IMR-90 (cell line): ENCODE measurements at regions not wholly inside any gene's neighbourhood (a gene's known extent, or its start where the extent isn't known, plus 50 kb on each side); places are given as distances from the start of the nearest gene placed in this dataset.

ENCODE experiments used
- ATAC-seq: fragments of 200-7000 bp; cut with Tn5 transposase; 2 replicates; pipeline ENCODE4 v1.9.1; 2020; ENCODE audit warnings: low read depth, mild to moderate bottlenecking, moderate library complexity
- BruUV-seq: library from RNA; stranded (reverse); fragments of 400-500 nt; replicated peaks from 2 replicates; lab custom pipeline; 2021; lab: Mats Ljungman, UMichigan
- CTCF ChIA-PET: fragments of 300-600 bp; formaldehyde crosslinking; extraction: SDS; loops from one replicate; lab custom pipeline; 2021; ENCODE audit warnings: antibody characterized with exemption; lab: Yijun Ruan, JAX
- POLR2A ChIA-PET: fragments of 300-600 bp; sonication (Branson Sonifier 250); formaldehyde crosslinking; loops from one replicate; lab custom pipeline; 2022; ENCODE audit warnings: antibody characterized with exemption; ENCODE audit not compliant: unreplicated experiment; lab: Charles Lee
- DNase-seq: peaks from one replicate; pipeline ENCODE4 v3.0.0; 2013
- H2AFZ ChIP-seq: replicated peaks from 2 replicates; pipeline ENCODE3; 2013; ENCODE audit warnings: low read length, mild to moderate bottlenecking; ENCODE audit not compliant: poor library complexity
- H2AK5ac ChIP-seq: 2 replicates; pipeline ENCODE4 v1.6.1; 2013; ENCODE audit warnings: low read depth, low read length, inconsistent platforms
- H2AK9ac ChIP-seq: replicated peaks from 2 replicates; pipeline ENCODE3; 2013; ENCODE audit warnings: mild to moderate bottlenecking, low read depth, low read length, moderate library complexity; ENCODE audit not compliant: poor library complexity
- H2BK120ac ChIP-seq: 2 replicates; pipeline ENCODE4 v1.6.1; 2013; ENCODE audit warnings: low read depth, low read length, inconsistent platforms
- H2BK15ac ChIP-seq: 3 replicates; pipeline ENCODE4 v1.6.1; 2013; ENCODE audit warnings: low read depth, low read length, inconsistent platforms
- H2BK20ac ChIP-seq: 2 replicates; pipeline ENCODE4 v1.6.1; 2013; ENCODE audit warnings: low read depth, mild to moderate bottlenecking, inconsistent platforms, low read length, moderate library complexity
- H2BK5ac ChIP-seq: 2 replicates; pipeline ENCODE4 v1.6.1; 2013; ENCODE audit warnings: mild to moderate bottlenecking, low read depth, low read length, inconsistent platforms; ENCODE audit not compliant: poor library complexity, severe bottlenecking
- H3K14ac ChIP-seq: replicated peaks from 2 replicates; pipeline ENCODE4 v1.6.1; 2013; ENCODE audit warnings: low read depth, low read length, inconsistent platforms
- H3K18ac ChIP-seq: 2 replicates; pipeline ENCODE4 v1.6.1; 2013; ENCODE audit warnings: low read depth, low read length, control low read depth
- H3K23ac ChIP-seq: 2 replicates; pipeline ENCODE4 v1.6.1; 2013; ENCODE audit warnings: low read depth, low read length, inconsistent platforms
- H3K27ac ChIP-seq: 2 replicates; pipeline ENCODE4 v1.5.1; 2013; ENCODE audit warnings: mild to moderate bottlenecking, control low read depth, low read length; ENCODE audit not compliant: insufficient read depth
- H3K27me3 ChIP-seq: 2 replicates; pipeline ENCODE4 v1.6.1; 2013; ENCODE audit warnings: low read length; ENCODE audit not compliant: control insufficient read depth, insufficient read depth
- H3K36me3 ChIP-seq: 2 replicates; pipeline ENCODE4 v1.6.1; 2013; ENCODE audit warnings: low read length, mixed read lengths; ENCODE audit not compliant: control insufficient read depth, insufficient read depth
- H3K4ac ChIP-seq: 2 replicates; pipeline ENCODE4 v1.6.1; 2013; ENCODE audit warnings: low read depth, low read length, inconsistent platforms
- H3K4me1 ChIP-seq: 2 replicates; pipeline ENCODE4 v1.6.1; 2013; ENCODE audit warnings: low read length, mixed read lengths; ENCODE audit not compliant: control insufficient read depth, insufficient read depth
- H3K4me2 ChIP-seq: 2 replicates; pipeline ENCODE4 v1.6.1; 2013; ENCODE audit warnings: low read depth, mild to moderate bottlenecking, control low read depth, low read length, moderate library complexity
- H3K4me3 ChIP-seq: 2 replicates; pipeline ENCODE4 v1.5.1; 2013; ENCODE audit warnings: low read depth, mild to moderate bottlenecking, control low read depth, low read length, moderate library complexity; ENCODE audit not compliant: insufficient read depth
- H3K56ac ChIP-seq: 2 replicates; pipeline ENCODE4 v1.6.1; 2013; ENCODE audit warnings: low read length, inconsistent platforms; ENCODE audit not compliant: insufficient read depth; ENCODE audit errors: extremely low read depth
- H3K79me1 ChIP-seq, 2 experiments: 2 replicates each; pipeline ENCODE4 v1.6.1; 2013; ENCODE audit warnings: low read length in 2 of 2, inconsistent platforms in 1 of 2, low read depth in 1 of 2
- H3K9ac ChIP-seq: 2 replicates; pipeline ENCODE4 v1.6.1; 2013; ENCODE audit warnings: low read depth, low read length, control low read depth
- H3K9me1 ChIP-seq: 2 replicates; pipeline ENCODE4 v1.6.1; 2013; ENCODE audit warnings: low read length, inconsistent platforms; ENCODE audit not compliant: insufficient read depth
- H3K9me3 ChIP-seq: 2 replicates; pipeline ENCODE4 v1.6.1; 2013; ENCODE audit warnings: low read length; ENCODE audit not compliant: control insufficient read depth, insufficient read depth
- H4K20me1 ChIP-seq: 2 replicates; pipeline ENCODE4 v1.6.1; 2013; ENCODE audit warnings: low read length, inconsistent platforms; ENCODE audit not compliant: insufficient read depth
- H4K5ac ChIP-seq: 2 replicates; pipeline ENCODE4 v1.6.1; 2013; ENCODE audit warnings: mild to moderate bottlenecking, low read depth, low read length, control low read depth
- H4K8ac ChIP-seq, 2 experiments: 2 replicates each; pipeline ENCODE4 v1.6.1; 2013; ENCODE audit warnings: low read depth in 2 of 2, low read length in 2 of 2, control low read depth in 1 of 2, inconsistent platforms in 1 of 2
- H4K91ac ChIP-seq: 2 replicates; pipeline ENCODE4 v1.6.1; 2013; ENCODE audit warnings: low read depth, low read length, inconsistent platforms; ENCODE audit not compliant: insufficient read depth
- BHLHE40 ChIP-seq: fragments of 150-350 bp; IDR thresholded peaks from 2 replicates; pipeline ENCODE4 v1.6.1; 2016; ENCODE audit warnings: mild to moderate bottlenecking, low read depth, low read length
- CEBPB ChIP-seq: IDR thresholded peaks from 2 replicates; pipeline ENCODE4 v1.6.1; 2012; ENCODE audit warnings: low read depth, low read length, improper control_type of control experiment
- CHD1 ChIP-seq: IDR thresholded peaks from 2 replicates; pipeline ENCODE4 v1.6.1; 2012; ENCODE audit warnings: low read depth, low read length, improper control_type of control experiment
- CTCF ChIP-seq: conservative IDR thresholded peaks from 2 replicates; pipeline ENCODE4 v1.5.1; 2012; ENCODE audit warnings: mild to moderate bottlenecking, low read depth, low read length, improper control_type of control experiment
- FOS ChIP-seq: fragments of 150-350 bp; IDR thresholded peaks from 2 replicates; pipeline ENCODE4 v1.6.1; 2016; ENCODE audit warnings: low read depth, low read length
- MAFK ChIP-seq: IDR thresholded peaks from 2 replicates; pipeline ENCODE4 v1.6.1; 2012; ENCODE audit warnings: low read depth, low read length, improper control_type of control experiment
- MAZ ChIP-seq: IDR thresholded peaks from 2 replicates; pipeline ENCODE4 v1.6.1; 2012; ENCODE audit warnings: low read depth, mild to moderate bottlenecking, low read length, improper control_type of control experiment, moderate library complexity, borderline replicate concordance
- MXI1 ChIP-seq: IDR thresholded peaks from 2 replicates; pipeline ENCODE4 v1.6.1; 2012; ENCODE audit warnings: low read depth, mild to moderate bottlenecking, low read length, moderate library complexity, borderline replicate concordance
- NFE2L2 ChIP-seq: fragments of 150-350 bp; IDR thresholded peaks from 2 replicates; pipeline ENCODE4 v1.6.1; 2016; ENCODE audit warnings: low read depth, mild to moderate bottlenecking, low read length
- POLR2A ChIP-seq: IDR thresholded peaks from 2 replicates; pipeline ENCODE4 v1.6.1; 2012; ENCODE audit warnings: mild to moderate bottlenecking, low read depth, low read length
- RAD21 ChIP-seq: IDR thresholded peaks from 2 replicates; pipeline ENCODE4 v1.6.1; 2012; ENCODE audit warnings: low read length, improper control_type of control experiment
- RCOR1 ChIP-seq: IDR thresholded peaks from 2 replicates; pipeline ENCODE4 v1.6.1; 2012; ENCODE audit warnings: mild to moderate bottlenecking, low read length, improper control_type of control experiment; ENCODE audit not compliant: insufficient replicate concordance
- RFX5 ChIP-seq: IDR thresholded peaks from 2 replicates; pipeline ENCODE4 v1.8.0; 2012; ENCODE audit warnings: low read depth, mild to moderate bottlenecking, low read length, moderate library complexity
- SMC3 ChIP-seq: fragments of 150-350 bp; IDR thresholded peaks from 2 replicates; pipeline ENCODE4 v1.6.1; 2016; ENCODE audit warnings: low read depth, mild to moderate bottlenecking, antibody characterized with exemption, low read length, moderate library complexity
- USF2 ChIP-seq: fragments of 150-350 bp; IDR thresholded peaks from 2 replicates; pipeline ENCODE4 v1.6.1; 2017; ENCODE audit warnings: mild to moderate bottlenecking, antibody characterized with exemption, low read length, low read depth
- WGBS, 2 experiments: methylation state at CpG; one replicate each; pipeline versions ENCODE4 v1.1.5 to v1.1.7; 2013; ENCODE audit warnings: missing lambda C conversion rate in 2 of 2; ENCODE audit not compliant: insufficient read length in 1 of 2; ENCODE audit errors: extremely low coverage in 2 of 2; 5-methylcytosine and 5-hydroxymethylcytosine counted together
- dilution Hi-C: fragments of 300-500 bp; cut with HindIII; formaldehyde crosslinking; loops from one replicate; pipeline ENCODE4 v1.14.3; 2018; ENCODE audit warnings: low sequenced_read_pairs; ENCODE audit not compliant: unreplicated experiment
- in situ Hi-C: fragments of 300-500 bp; cut with MboI; formaldehyde crosslinking; loops from 3 replicates; pipeline ENCODE4 v1.14.3; 2019; ENCODE audit warnings: low sequenced_read_pairs, inconsistent platforms, mixed read lengths
- intact Hi-C: fragments of 100-400 bp; cut with micrococcal nuclease; formaldehyde crosslinking; loops from 2 replicates; pipeline ENCODE4 v1.10.0; 2022
- TF ChIP-seq, protein P1 (sequence below): fragments of 150-350 bp; IDR thresholded peaks from 2 replicates; pipeline ENCODE4 v1.6.1; 2016; ENCODE audit warnings: low read depth, mild to moderate bottlenecking, low read length, moderate library complexity, borderline replicate concordance

GRCh38 chr12:17192721-17193120, 586.8 kb upstream of the LMO3 start:
- DNase-seq = no peak
- Histone ChIP-seq H4K91ac (no peak overlapping the region), H3K23ac (no peak overlapping the region), H2BK5ac (no peak overlapping the region), H3K4me1 (no peaks in the 10 kb centered on the region), H2AK9ac (no peak overlapping the region), H3K9me3 (peaks cover 4% of the 10 kb centered on the region), H2AK5ac (no peak overlapping the region), H3K18ac (no peak overlapping the region), H3K4me3 (no peak overlapping the region), H4K20me1 (no peaks in the 10 kb centered on the region), H3K14ac (no peak overlapping the region), H3K4me2 (no peak overlapping the region), H4K8ac (no peak overlapping the region), H3K36me3 (no peaks in the 10 kb centered on the region), H4K5ac (no peak overlapping the region), H3K27ac (no peak overlapping the region), H2AFZ (no peak overlapping the region), H3K79me1 (no peaks in the 10 kb centered on the region), H3K56ac (no peak overlapping the region), H2BK20ac (no peak overlapping the region), H3K9ac (no peak overlapping the region), H2BK15ac (no peak overlapping the region), H3K27me3 (no peaks in the 10 kb centered on the region), H3K4ac (no peak overlapping the region), H3K9me1 (no peaks in the 10 kb centered on the region), H2BK120ac (no peak overlapping the region)
- in situ Hi-C loops = no loop called here
- BruUV-seq = no TSS peak
- CTCF ChIA-PET = no interaction called here
- POLR2A ChIA-PET = no interaction called here
- dilution Hi-C loops = no loop called here
- intact Hi-C loops = no loop called here
- no CpG with 5 or more reads among the region's 1 CpG for WGBS, 2 experiments
- no peak for ATAC-seq
- TF ChIP-seq RFX5 = no peak
- TF ChIP-seq SMC3 = no peak
- TF ChIP-seq MAFK = no peak
- no peak for TF ChIP-seq NFE2L2
- no peak for TF ChIP-seq USF2
- no peak for TF ChIP-seq MAZ
- TF ChIP-seq CHD1 = no peak
- TF ChIP-seq MXI1 = no peak
- TF ChIP-seq, protein P1, sequence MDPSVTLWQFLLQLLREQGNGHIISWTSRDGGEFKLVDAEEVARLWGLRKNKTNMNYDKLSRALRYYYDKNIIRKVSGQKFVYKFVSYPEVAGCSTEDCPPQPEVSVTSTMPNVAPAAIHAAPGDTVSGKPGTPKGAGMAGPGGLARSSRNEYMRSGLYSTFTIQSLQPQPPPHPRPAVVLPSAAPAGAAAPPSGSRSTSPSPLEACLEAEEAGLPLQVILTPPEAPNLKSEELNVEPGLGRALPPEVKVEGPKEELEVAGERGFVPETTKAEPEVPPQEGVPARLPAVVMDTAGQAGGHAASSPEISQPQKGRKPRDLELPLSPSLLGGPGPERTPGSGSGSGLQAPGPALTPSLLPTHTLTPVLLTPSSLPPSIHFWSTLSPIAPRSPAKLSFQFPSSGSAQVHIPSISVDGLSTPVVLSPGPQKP = no peak
- no peak for TF ChIP-seq RAD21
- no peak for TF ChIP-seq RCOR1
- TF ChIP-seq BHLHE40 = no peak
- no peak for TF ChIP-seq CEBPB
- no peak for TF ChIP-seq POLR2A
- no peak for TF ChIP-seq FOS
- no peak for TF ChIP-seq CTCF
